HPDE6-E6E7 (cell line): ENCODE measurements at regions not wholly inside any gene's neighbourhood (a gene's known extent, or its start where the extent isn't known, plus 50 kb on each side); places are given as distances from the start of the nearest gene placed in this dataset.

Experiments
- DNase-seq: peaks from one replicate; pipeline ENCODE4 v3.0.0; 2011; ENCODE audit warnings: missing footprints; ENCODE audit errors: extremely low spot score

DNA sequence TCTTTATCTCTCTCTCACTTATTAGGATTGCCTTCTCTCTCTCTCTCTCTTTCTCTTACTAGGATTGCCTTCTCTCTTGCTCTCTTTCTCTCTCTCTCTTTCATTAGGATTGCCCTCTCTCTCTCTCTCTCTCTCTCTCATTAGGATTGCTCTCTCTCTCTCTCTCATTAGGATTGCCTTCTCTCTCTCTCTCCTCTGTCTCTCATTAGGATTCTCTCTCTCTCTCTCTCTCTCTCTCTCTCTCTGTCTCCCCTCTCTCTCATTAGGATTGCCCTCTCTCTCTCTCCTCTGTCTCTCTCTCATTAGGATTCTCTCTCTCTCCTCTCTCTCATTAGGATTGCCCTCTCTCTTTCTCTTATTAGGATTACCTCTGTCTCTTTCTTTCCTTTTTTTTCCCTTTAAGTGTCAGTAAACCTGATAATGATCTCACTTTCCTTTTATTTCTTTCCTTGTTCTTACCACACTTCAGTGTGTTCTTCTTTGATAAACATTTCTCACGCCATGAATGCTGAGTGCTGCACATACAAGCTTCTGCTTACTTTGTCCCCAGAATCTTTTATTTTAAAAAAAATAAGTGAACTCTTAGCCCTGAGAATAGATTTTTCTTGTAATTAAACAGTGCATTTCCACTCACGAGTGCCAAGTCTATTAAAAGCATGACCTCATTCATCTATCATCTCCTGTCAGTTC, 243.4 kb upstream of the TBC1D5 start:
- no peak for DNase-seq

GRCh38 chr3:17983106-17983505, 240.7 kb upstream of the TBC1D5 start:
- DNase-seq, result no peak

- no peak for DNase-seq
Measured at GRCh38 chr3:17982211-17982880, 239.9 kb upstream of the TBC1D5 start.

GRCh38 chr3:17980863-17981262, 238.4 kb upstream of the TBC1D5 start:
- no peak for DNase-seq

- no peak for DNase-seq
Measured at GRCh38 chr3:17979911-17980310, 237.5 kb upstream of the TBC1D5 start.

GRCh38 chr3:17979252-17979651, 236.8 kb upstream of the TBC1D5 start:
- no peak for DNase-seq

GRCh38 chr3:17974206-17974841, 231.9 kb upstream of the TBC1D5 start:
- no peak for DNase-seq

DNA sequence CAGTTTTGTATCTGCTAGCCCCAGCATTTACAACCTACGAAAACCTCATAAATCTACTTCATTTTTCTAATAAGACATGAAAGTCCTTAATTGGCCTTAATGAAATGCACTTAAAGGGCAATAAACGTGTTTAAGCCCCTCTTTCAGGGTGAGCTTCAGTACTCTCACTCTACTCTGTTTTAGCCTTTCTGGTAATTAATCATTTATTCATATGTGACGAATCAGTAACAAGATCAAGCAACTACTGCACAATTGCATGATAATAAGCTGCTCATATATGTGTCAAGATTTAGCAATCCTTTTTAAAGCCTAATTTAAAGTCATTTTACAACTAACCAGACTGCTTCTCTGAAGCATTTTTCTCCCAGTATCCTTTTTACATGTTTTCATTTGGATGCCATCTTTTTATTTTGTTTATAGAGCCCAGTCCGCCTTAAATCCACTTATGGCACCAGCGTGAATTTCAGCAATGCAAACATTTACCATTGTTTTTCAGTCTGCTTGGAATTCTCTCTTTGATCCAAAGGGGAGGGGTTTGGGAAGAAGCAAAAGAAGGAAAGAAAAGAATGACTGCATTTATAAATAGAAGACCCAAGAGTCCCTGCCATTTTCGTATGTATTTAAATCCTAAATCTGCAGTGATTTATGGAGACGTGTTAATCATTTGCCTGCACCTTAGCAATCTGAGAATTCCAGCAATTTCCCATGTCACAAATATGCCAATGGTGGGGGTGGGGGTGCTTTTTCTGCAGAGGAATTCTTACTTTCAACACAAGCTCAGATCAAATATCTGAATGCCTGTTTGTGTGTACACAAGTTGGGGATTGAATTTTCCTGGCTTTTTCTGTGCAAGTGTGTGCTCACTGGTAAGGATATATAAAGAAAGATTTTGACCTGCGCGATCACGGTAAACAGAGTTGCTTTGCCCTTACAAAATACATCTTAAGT, 230.8 kb upstream of the TBC1D5 start:
- no peak for DNase-seq

DNA sequence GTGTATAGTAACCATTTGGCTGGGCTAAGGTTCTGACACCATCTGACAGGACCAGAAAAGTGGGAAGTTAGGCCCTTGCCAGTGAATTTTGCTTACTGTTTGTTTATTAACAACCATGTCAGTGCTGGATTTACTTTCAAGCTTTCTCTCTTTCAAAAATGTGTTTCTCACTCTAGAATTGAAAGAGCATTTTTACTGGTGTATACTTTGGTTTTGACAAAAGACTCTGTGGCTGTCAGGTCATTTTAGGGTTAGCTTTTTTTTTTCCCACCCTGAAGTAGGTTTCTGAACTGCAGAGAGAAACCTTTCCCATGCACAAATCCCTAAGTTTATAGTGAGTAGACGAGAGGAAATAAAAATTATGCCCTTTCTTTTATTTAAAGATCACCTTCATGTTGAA, 230.0 kb upstream of the TBC1D5 start:
- no peak for DNase-seq

DNA sequence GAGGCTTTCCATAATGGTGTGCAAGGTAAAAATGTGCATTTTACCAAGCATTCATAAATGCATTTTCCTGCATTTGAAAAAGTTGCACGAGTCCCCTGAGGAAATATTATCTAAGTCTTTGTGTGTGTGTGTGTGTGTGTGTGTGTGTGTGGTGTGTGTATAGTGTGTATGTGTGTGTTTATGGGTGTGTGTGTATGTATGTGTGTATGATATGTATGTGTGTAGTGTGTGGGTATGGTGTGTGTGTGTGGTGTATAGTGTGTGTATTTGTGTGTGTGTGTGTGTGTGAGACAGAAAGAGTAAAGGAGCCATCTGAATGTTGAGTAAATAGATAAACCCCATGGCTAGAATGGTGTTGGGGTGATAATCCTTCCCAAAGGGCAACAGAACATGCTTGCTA, 229.6 kb upstream of the TBC1D5 start:
- DNase-seq, result no peak

- no peak for DNase-seq
Measured at GRCh38 chr3:17969985-17970568, 227.6 kb upstream of the TBC1D5 start.

- DNase-seq, result no peak
Measured at GRCh38 chr3:17969244-17969643, 226.8 kb upstream of the TBC1D5 start.

DNA sequence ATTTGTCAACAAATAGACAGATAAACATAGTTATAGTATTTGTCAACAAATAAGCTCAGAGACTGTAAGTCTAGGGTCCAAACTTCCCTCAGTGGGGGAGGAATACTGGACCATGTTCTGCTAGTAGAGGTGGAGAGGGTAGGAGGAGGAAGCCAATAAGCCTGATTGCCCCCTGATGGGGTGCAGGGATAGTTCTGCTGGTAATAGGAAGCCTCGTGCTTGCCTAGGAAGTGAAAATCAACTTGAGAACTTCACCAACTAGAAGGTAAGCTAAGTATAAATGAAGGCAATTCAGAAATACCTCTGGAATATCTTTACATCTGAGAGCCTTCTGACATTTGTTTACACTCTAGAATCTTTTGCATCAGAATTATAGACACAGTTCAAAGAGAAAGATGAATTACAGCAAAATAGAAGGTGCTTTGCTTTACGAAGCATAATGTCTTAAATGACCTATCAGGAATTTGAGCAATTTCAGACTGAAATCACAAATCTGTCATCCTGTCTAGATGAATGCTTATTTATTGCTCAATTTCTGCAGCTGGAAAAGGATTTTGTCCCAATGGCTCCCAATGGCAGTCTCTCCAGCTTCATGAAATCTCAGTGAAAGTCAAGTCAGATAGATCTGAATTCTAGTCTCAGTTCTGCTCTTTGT, 225.6 kb upstream of the TBC1D5 start:
- DNase-seq, result no peak

GRCh38 chr3:17967111-17967510, 224.7 kb upstream of the TBC1D5 start:
- no peak for DNase-seq

- DNase-seq, result no peak
Measured at GRCh38 chr3:17965331-17965730, 222.9 kb upstream of the TBC1D5 start.

- no peak for DNase-seq
Measured at GRCh38 chr3:17964108-17964507, 221.7 kb upstream of the TBC1D5 start.

GRCh38 chr3:17955411-17955810, 213.0 kb upstream of the TBC1D5 start:
- DNase-seq, result no peak

- DNase-seq, result no peak
Measured at GRCh38 chr3:17954801-17955200, 212.4 kb upstream of the TBC1D5 start.

- DNase-seq, result no peak
Measured at GRCh38 chr3:17951241-17951640, 208.8 kb upstream of the TBC1D5 start.

- DNase-seq, result no peak
Measured at GRCh38 chr3:17949101-17949500, 206.7 kb upstream of the TBC1D5 start.

GRCh38 chr3:17947833-17948232, 205.4 kb upstream of the TBC1D5 start:
- no peak for DNase-seq
